ENCODE measurements at regions not wholly inside any gene's neighbourhood (a gene's known extent, or its start where the extent isn't known, plus 50 kb on each side); places are given as distances from the start of the nearest gene placed in this dataset.

DNA sequence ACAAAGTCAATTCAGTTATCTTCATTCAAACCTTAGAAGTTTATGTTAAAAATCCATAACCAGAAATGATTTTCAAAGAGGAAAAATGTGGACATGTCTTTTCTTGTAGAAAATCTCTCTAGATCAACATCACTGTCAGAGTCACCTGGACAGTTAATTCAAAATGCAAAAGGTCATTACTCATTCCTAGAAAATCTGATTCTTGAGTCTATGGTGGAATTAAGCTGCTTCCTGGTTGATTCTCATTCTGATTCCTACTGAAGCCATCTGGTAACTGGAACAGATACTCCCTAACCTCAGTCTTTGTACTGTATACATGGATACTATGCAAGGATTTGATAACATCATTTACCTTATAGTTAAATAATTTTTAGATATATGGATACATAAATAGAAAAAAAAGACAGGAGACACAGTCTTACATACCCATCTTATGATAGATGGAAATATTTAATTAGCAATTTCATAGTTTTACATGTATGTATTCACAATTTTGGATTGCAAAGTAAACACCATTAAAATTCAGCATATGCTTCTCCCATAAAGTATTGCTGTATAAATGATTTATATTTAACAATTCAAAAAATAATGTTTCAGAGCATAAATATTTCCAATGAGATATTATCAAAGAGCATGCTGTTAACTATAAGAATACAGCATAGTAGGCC, 693.2 kb upstream of the CCDC54 start:
- H3K27ac ChIP-seq: no peak overlapping the region
- no peak for TF ChIP-seq ZFX (IDR thresholded peaks at IDR 0.05)
- TF ChIP-seq, protein P1, sequence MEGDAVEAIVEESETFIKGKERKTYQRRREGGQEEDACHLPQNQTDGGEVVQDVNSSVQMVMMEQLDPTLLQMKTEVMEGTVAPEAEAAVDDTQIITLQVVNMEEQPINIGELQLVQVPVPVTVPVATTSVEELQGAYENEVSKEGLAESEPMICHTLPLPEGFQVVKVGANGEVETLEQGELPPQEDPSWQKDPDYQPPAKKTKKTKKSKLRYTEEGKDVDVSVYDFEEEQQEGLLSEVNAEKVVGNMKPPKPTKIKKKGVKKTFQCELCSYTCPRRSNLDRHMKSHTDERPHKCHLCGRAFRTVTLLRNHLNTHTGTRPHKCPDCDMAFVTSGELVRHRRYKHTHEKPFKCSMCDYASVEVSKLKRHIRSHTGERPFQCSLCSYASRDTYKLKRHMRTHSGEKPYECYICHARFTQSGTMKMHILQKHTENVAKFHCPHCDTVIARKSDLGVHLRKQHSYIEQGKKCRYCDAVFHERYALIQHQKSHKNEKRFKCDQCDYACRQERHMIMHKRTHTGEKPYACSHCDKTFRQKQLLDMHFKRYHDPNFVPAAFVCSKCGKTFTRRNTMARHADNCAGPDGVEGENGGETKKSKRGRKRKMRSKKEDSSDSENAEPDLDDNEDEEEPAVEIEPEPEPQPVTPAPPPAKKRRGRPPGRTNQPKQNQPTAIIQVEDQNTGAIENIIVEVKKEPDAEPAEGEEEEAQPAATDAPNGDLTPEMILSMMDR (conservative IDR thresholded peaks at IDR 0.05): no peak

DNA sequence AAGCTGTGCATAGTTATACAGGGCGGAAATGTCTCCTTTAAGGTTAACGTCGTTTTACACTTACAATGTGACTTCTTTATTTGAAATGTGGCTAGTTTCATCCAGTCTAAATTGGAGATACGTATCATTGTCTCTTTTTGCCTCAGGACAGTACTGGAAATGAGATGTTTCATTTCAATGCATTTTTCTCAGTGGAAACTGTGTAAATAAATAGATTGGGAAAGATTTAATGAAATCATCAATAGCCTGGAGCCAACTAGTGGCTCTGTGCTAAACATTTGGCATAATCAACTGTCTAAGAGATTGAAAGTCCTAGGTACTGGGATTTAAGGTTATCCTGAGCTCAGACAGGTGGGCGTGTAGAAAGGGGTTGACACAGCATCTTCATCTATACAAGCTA, 691.5 kb upstream of the CCDC54 start:
- no peak overlapping the region for H3K27ac ChIP-seq
- no peak for TF ChIP-seq ZFX (IDR thresholded peaks at IDR 0.05)
- TF ChIP-seq, protein P1 (conservative IDR thresholded peaks at IDR 0.05): no peak

- no peak overlapping the region for H3K27ac ChIP-seq
Observed at GRCh38 chr3:106687905-106688304, 689.3 kb upstream of the CCDC54 start.

DNA sequence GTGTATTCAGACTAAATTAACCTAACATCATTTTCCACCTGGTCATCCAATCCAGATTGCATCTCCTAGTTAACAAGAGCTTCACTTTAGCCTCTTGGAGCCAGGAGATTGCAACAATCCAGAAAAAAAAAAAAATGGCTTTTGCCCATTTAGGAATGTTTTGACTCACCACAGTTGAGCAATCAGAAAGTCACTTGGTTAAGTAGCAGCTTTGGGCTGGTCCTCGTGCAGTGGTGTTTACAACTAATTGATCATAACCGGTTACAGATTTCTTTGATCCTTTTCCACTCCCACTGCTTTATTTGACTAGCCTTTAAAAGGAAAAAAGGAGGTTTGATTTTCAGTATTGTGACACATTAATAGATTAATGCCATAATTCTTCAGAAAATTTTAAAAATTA, 688.8 kb upstream of the CCDC54 start:
- no peak overlapping the region for H3K27ac ChIP-seq
- TF ChIP-seq ZFX (IDR thresholded peaks at IDR 0.05): no peak
- TF ChIP-seq, protein P1 (conservative IDR thresholded peaks at IDR 0.05): no peak

More at GRCh38 chr3:106687905-106688304, 689.3 kb upstream of the CCDC54 start:
- TF ChIP-seq ZFX (IDR thresholded peaks at IDR 0.05): no peak
- TF ChIP-seq, protein P1 (conservative IDR thresholded peaks at IDR 0.05): no peak

DNA sequence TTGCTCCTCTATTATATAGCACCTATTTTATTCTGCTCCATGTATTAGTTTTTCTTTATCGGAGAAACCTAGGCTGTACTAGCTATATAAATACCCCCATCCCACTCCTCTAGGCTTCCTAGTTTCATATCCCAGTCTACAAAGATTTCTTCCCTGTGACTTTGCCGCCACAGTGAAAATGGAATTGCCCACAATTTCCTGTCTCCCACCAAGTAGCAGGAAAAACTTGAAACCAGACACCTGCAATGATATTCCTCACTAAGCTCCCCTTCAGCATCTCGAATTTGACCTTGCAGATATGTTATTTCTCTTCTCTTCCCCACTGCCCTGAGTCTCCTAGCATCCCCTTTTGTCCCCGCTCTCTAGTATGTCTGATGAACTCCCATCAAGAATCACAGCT, 685.8 kb upstream of the CCDC54 start:
- no peak overlapping the region for H3K27ac ChIP-seq
- no peak for TF ChIP-seq ZFX (IDR thresholded peaks at IDR 0.05)
- TF ChIP-seq, protein P1 (conservative IDR thresholded peaks at IDR 0.05): no peak

DNA sequence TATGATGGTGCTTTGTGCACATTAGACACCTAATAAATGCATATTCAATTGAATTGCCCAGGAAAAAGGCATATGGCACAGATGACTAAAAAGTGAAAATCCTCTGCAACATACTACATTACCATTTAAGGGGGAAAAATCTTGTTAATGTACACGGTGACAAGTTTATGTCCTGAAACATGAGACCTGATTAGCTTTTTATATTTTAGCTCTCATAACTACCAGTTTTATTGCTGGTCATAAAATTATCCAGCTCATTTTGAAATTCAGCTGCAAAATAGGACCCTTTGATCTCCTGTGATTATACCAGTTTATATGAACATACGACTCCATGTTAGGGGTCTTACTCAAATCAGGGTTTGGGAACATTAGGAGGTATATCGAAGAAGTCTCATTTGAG, 684.6 kb upstream of the CCDC54 start:
- no peak overlapping the region for H3K27ac ChIP-seq
- TF ChIP-seq, protein P1 (conservative IDR thresholded peaks at IDR 0.05): no peak
- TF ChIP-seq ZFX (IDR thresholded peaks at IDR 0.05): no peak

- no peak for TF ChIP-seq ZFX (IDR thresholded peaks at IDR 0.05)
- TF ChIP-seq, protein P1 (conservative IDR thresholded peaks at IDR 0.05): no peak
- no peak overlapping the region for H3K27ac ChIP-seq
Observed at GRCh38 chr3:106699122-106699521, 678.1 kb upstream of the CCDC54 start.
